ENCODE measurements at regions not wholly inside any gene's neighbourhood (a gene's known extent, or its start where the extent isn't known, plus 50 kb on each side); places are given as distances from the start of the nearest gene placed in this dataset.

DNA sequence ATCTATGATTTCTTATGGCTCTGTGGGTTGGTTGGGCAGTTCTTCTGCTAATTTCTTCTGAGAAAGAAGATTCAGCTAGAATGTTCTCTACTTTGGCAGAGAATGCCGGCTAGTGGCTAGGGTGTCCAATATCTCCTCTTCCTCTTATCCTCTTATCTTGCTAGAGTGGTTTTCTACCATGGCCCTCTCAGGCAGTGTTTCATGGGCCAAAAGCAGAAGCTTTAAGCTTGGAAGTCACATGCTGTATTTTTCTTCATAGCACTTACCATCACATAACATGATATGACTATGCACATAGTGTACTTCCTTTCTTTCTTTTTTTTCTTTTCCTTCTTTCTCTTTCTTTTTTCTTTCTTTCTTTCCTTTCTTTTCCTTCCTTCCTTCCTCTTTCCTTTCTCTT lies 140.0 kb downstream of the ITGB8 start:
- TF ChIP-seq, protein P1, sequence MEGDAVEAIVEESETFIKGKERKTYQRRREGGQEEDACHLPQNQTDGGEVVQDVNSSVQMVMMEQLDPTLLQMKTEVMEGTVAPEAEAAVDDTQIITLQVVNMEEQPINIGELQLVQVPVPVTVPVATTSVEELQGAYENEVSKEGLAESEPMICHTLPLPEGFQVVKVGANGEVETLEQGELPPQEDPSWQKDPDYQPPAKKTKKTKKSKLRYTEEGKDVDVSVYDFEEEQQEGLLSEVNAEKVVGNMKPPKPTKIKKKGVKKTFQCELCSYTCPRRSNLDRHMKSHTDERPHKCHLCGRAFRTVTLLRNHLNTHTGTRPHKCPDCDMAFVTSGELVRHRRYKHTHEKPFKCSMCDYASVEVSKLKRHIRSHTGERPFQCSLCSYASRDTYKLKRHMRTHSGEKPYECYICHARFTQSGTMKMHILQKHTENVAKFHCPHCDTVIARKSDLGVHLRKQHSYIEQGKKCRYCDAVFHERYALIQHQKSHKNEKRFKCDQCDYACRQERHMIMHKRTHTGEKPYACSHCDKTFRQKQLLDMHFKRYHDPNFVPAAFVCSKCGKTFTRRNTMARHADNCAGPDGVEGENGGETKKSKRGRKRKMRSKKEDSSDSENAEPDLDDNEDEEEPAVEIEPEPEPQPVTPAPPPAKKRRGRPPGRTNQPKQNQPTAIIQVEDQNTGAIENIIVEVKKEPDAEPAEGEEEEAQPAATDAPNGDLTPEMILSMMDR (IDR thresholded peaks at IDR 0.05; ENCODE audit: low read depth, low read length) = no peak
- TF ChIP-seq EZH2phosphoT487 (IDR thresholded peaks at IDR 0.05; ENCODE audit: low read depth) = no peak
